ENCODE measurements at regions not wholly inside any gene's neighbourhood (a gene's known extent, or its start where the extent isn't known, plus 50 kb on each side); places are given as distances from the start of the nearest gene placed in this dataset.
"Not testable (repeated sequence)": the region's sequence is repeated elsewhere in the genome, so short reads cannot be mapped to it uniquely, and the experiment has no call there.

- Histone ChIP-seq H3K4me1 (ENCODE audit: low read length) (no peaks in the 10 kb centered on the region), H3K36me3 (replicated peaks; ENCODE audit: low read depth, low read length) (no peaks in the 10 kb centered on the region), H3K9me3 (ENCODE audit: insufficient read depth, low read length) (no peaks in the 10 kb centered on the region), H3K27me3 (ENCODE audit: low read depth, low read length) (no peaks in the 10 kb centered on the region), H3K27ac (ENCODE audit: low read length) (no peak overlapping the region), H2AFZ (ENCODE audit: low read depth, low read length) (no peak overlapping the region), H3K4me3 (ENCODE audit: low read length) (no peak overlapping the region), H4K20me1 (ENCODE audit: insufficient read depth, low read length) (no peaks in the 10 kb centered on the region), H3K4me2 (ENCODE audit: low read length) (no peak overlapping the region), H3K9ac (ENCODE audit: low read length) (no peak overlapping the region), H3K79me2 (ENCODE audit: low read length) (no peaks in the 10 kb centered on the region)
- TF ChIP-seq CTCF (IDR thresholded peaks at IDR 0.05; ENCODE audit: low read depth, low read length) (no peak), EZH2phosphoT487 (IDR thresholded peaks at IDR 0.05; ENCODE audit: low read depth) (no peak)
Measured at GRCh38 chr16:5298202-5298601, 200.6 kb upstream of the EEF2KMT start.

GRCh38 chr16:5296176-5296575 lies 198.6 kb upstream of the EEF2KMT start:
- Histone ChIP-seq H3K36me3 (replicated peaks; ENCODE audit: low read depth, low read length) (no peaks in the 10 kb centered on the region), H3K4me3 (ENCODE audit: low read length) (no peak overlapping the region), H2AFZ (ENCODE audit: low read depth, low read length) (no peak overlapping the region), H3K4me1 (ENCODE audit: low read length) (no peaks in the 10 kb centered on the region), H3K9me3 (ENCODE audit: insufficient read depth, low read length) (no peaks in the 10 kb centered on the region), H3K27me3 (ENCODE audit: low read depth, low read length) (no peaks in the 10 kb centered on the region), H3K9ac (ENCODE audit: low read length) (no peak overlapping the region), H4K20me1 (ENCODE audit: insufficient read depth, low read length) (no peaks in the 10 kb centered on the region), H3K79me2 (ENCODE audit: low read length) (no peaks in the 10 kb centered on the region), H3K27ac (ENCODE audit: low read length) (no peak overlapping the region), H3K4me2 (ENCODE audit: low read length) (no peak overlapping the region)
- TF ChIP-seq EZH2phosphoT487 (IDR thresholded peaks at IDR 0.05; ENCODE audit: low read depth) (no peak), CTCF (IDR thresholded peaks at IDR 0.05; ENCODE audit: low read depth, low read length) (no peak)

GRCh38 chr16:5295304-5295703 lies 197.7 kb upstream of the EEF2KMT start:
- not testable (repeated sequence) for H3K27ac ChIP-seq (ENCODE audit: low read length); H4K20me1 ChIP-seq (ENCODE audit: insufficient read depth, low read length); H3K9me3 ChIP-seq (ENCODE audit: insufficient read depth, low read length); H3K4me1 ChIP-seq (ENCODE audit: low read length); H3K36me3 ChIP-seq (replicated peaks; ENCODE audit: low read depth, low read length); H3K4me2 ChIP-seq (ENCODE audit: low read length); H3K27me3 ChIP-seq (ENCODE audit: low read depth, low read length); H3K79me2 ChIP-seq (ENCODE audit: low read length); H3K9ac ChIP-seq (ENCODE audit: low read length); H3K4me3 ChIP-seq (ENCODE audit: low read length); H2AFZ ChIP-seq (ENCODE audit: low read depth, low read length)

- not testable (repeated sequence) for H3K4me1 ChIP-seq (ENCODE audit: low read length); H3K79me2 ChIP-seq (ENCODE audit: low read length); H3K9ac ChIP-seq (ENCODE audit: low read length); H3K4me2 ChIP-seq (ENCODE audit: low read length); H3K27me3 ChIP-seq (ENCODE audit: low read depth, low read length); H4K20me1 ChIP-seq (ENCODE audit: insufficient read depth, low read length); H3K36me3 ChIP-seq (replicated peaks; ENCODE audit: low read depth, low read length); H2AFZ ChIP-seq (ENCODE audit: low read depth, low read length); H3K4me3 ChIP-seq (ENCODE audit: low read length); H3K27ac ChIP-seq (ENCODE audit: low read length); H3K9me3 ChIP-seq (ENCODE audit: insufficient read depth, low read length)
Measured at GRCh38 chr16:5282152-5282551, 184.6 kb upstream of the EEF2KMT start.

- Histone ChIP-seq H3K4me3 (ENCODE audit: low read length) (no peak overlapping the region), H3K79me2 (ENCODE audit: low read length) (no peaks in the 10 kb centered on the region), H3K4me2 (ENCODE audit: low read length) (no peak overlapping the region), H4K20me1 (ENCODE audit: insufficient read depth, low read length) (no peaks in the 10 kb centered on the region), H3K27me3 (ENCODE audit: low read depth, low read length) (no peaks in the 10 kb centered on the region), H3K27ac (ENCODE audit: low read length) (no peak overlapping the region), H3K9ac (ENCODE audit: low read length) (no peak overlapping the region), H3K36me3 (replicated peaks; ENCODE audit: low read depth, low read length) (no peaks in the 10 kb centered on the region), H3K9me3 (ENCODE audit: insufficient read depth, low read length) (no peaks in the 10 kb centered on the region), H2AFZ (ENCODE audit: low read depth, low read length) (no peak overlapping the region), H3K4me1 (ENCODE audit: low read length) (no peaks in the 10 kb centered on the region)
- TF ChIP-seq CTCF (IDR thresholded peaks at IDR 0.05; ENCODE audit: low read depth, low read length) (no peak), EZH2phosphoT487 (IDR thresholded peaks at IDR 0.05; ENCODE audit: low read depth) (no peak)
Measured at GRCh38 chr16:5257462-5257861, 159.9 kb upstream of the EEF2KMT start.
